Brain microvascular endothelial cell (primary cell): ENCODE measurements at regions not wholly inside any gene's neighbourhood (a gene's known extent, or its start where the extent isn't known, plus 50 kb on each side); places are given as distances from the start of the nearest gene placed in this dataset.

ENCODE experiments used
- DNase-seq: peaks from one replicate; pipeline ENCODE4 v3.0.0-alpha.2; 2020
- H3K27ac ChIP-seq: fragments of 250-450 bp; sonication (Bioruptor Pico); 2 replicates; pipeline ENCODE4 v1.5.1; 2020; ENCODE audit warnings: mild to moderate bottlenecking, moderate library complexity
- H3K27me3 ChIP-seq: fragments of 250-450 bp; sonication (Bioruptor Pico); replicated peaks from 2 replicates; pipeline ENCODE4 v1.5.1; 2020; ENCODE audit warnings: mild to moderate bottlenecking
- H3K36me3 ChIP-seq: fragments of 250-450 bp; sonication (Bioruptor Pico); replicated peaks from 2 replicates; pipeline ENCODE4 v1.5.1; 2020; ENCODE audit warnings: mild to moderate bottlenecking
- H3K4me3 ChIP-seq: 2 replicates; pipeline ENCODE4 v1.5.1; 2011; ENCODE audit warnings: low read depth, mild to moderate bottlenecking, control low read depth, low read length, moderate library complexity
- in situ Hi-C: cut with HindIII; loops from 2 replicates; pipeline ENCODE4 v1.10.0; 2017; ENCODE audit warnings: low sequenced_read_pairs, low pct_ligation_motif_present
- TF ChIP-seq, protein P1 (sequence below): IDR thresholded peaks from 2 replicates; pipeline ENCODE4 v1.5.1; 2011; ENCODE audit warnings: low read depth, mild to moderate bottlenecking, moderate library complexity, low read length, control low read depth, inconsistent platforms; ENCODE audit errors: missing control alignments

DNA sequence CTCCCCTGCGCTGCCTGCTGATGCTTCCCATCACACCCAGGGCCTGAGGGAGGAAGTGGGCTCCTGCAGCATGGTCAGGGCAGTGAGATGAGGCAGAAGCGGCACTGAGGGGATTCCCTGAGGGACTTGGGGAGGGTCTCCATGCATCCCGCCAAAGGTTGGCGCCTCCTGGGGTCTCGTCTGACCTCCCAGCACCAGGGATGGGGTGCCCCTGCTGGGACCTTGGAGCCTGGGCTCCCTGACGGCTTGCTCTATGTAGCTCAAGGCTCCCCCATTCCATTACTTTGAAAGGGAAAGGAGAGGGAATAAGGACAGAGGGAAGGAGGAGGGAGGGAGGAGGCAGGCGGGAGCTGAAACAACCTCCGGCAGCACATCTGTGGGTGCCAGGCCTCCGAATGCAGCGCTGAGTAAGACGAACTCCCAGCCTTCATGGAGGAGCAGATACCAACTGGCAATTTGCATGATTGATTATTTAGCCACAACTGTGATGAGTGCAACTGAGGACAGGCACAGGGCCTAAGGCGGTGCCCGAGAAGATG is 259.3 kb downstream of the ERMARD start:
- Histone ChIP-seq H3K27ac (no peak overlapping the region), H3K27me3 (no peaks in the 10 kb centered on the region), H3K4me3 (no peak overlapping the region), H3K36me3 (no peaks in the 10 kb centered on the region)
- in situ Hi-C loops = no loop called here
- TF ChIP-seq, protein P1, sequence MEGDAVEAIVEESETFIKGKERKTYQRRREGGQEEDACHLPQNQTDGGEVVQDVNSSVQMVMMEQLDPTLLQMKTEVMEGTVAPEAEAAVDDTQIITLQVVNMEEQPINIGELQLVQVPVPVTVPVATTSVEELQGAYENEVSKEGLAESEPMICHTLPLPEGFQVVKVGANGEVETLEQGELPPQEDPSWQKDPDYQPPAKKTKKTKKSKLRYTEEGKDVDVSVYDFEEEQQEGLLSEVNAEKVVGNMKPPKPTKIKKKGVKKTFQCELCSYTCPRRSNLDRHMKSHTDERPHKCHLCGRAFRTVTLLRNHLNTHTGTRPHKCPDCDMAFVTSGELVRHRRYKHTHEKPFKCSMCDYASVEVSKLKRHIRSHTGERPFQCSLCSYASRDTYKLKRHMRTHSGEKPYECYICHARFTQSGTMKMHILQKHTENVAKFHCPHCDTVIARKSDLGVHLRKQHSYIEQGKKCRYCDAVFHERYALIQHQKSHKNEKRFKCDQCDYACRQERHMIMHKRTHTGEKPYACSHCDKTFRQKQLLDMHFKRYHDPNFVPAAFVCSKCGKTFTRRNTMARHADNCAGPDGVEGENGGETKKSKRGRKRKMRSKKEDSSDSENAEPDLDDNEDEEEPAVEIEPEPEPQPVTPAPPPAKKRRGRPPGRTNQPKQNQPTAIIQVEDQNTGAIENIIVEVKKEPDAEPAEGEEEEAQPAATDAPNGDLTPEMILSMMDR = no peak
- no peak for DNase-seq

DNA sequence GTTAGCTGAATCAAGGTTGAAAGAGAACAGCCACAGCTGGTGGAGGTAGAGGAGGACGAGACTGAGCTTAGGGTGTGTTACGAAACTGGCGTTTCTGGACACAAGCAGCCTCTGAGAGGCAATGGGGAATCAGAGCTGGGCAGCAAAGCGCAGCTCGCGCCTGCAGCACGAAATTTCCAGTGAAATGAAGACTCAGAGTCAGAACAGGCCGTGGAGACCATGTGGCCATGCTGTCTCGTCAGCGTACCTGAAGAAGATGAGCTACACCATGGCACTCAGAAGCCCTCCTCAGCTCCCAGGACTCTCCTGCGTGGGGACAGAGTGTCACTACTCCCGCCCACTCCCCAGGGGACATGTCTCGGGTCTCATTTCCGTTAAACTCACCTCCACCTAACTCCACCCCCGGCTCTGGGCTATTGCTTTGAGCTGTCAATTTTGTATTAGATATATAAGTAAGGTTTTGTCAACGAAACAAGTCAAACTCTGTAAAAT is 256.9 kb downstream of the ERMARD start:
- Histone ChIP-seq H3K27me3 (no peaks in the 10 kb centered on the region), H3K4me3 (no peak overlapping the region), H3K27ac (no peak overlapping the region), H3K36me3 (no peaks in the 10 kb centered on the region)
- TF ChIP-seq, protein P1 = no peak
- in situ Hi-C loops = no loop called here
- no peak for DNase-seq

DNA sequence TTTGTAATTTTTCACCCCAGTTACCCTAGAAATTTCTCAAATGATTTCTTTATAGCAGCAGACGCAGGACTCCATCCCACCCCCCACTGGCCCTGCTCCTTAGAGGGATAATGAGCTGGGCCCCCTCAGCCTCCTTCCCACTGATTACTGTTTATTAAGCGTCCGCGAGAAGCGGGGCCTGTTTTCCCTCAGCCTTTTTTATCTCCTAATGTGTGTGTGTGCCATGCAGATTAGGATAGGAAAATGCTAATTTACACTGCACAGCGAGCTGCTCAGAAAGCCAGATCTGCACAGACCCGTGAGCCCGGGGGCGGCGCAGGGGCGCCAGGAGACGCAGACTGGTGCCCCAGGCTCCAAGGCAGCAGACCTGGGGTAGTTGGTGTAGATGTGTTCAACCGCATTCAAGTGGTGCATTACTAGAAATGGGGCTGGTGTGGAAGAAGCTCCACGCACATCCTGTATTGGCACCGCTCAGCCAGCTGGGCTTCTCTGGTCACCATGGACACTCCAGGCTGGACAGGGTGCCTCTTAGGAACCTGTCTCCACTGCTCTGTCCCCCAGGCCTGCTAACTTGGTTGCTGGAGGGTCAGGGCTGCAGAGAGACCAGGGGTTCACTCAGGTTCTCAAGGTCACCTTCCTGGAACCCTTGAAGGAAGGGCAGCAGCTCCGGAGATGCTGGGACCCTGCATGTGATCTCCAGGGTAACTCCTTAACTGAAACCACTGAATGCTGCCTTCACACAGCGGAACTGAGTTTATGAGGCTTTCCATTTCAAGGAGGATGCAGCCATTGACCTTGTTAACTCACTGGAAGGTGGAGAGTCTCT is 256.3 kb downstream of the ERMARD start:
- no peak overlapping the region for H3K27ac ChIP-seq
- in situ Hi-C loops = no loop called here
- no peaks in the 10 kb centered on the region for H3K27me3 ChIP-seq

DNA sequence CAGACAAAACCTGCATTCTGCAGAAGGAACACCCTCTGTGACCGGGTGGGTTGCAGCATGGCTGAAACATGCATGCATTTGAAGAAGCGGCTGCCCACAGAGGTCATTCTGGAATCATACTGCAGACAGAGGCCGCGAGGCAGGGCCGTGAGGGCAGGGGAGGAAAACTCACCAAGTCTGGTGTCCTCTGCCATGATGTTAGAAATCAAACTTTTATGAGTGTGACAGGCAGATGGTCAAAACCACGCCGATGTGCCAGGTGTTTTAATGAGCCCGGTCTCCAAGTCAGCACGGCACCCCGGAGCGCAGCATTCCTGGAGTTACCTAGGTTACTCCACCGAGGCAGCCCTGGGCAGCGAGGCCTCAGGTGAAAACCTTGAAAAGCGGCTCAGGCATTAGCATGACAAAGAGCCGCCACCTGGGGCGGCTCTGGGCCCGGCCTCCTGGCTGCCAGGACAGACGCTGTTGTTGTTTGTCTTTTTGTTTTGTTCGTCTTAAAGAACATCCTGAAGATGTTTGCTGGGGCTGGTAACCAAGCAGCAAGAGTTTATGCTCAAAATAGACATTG is 255.6 kb downstream of the ERMARD start:
- no peaks in the 10 kb centered on the region for H3K27me3 ChIP-seq
- TF ChIP-seq, protein P1 = no peak
- H3K4me3 ChIP-seq = no peak overlapping the region
- no peak overlapping the region for H3K27ac ChIP-seq
- H3K36me3 ChIP-seq = no peaks in the 10 kb centered on the region
- DNase-seq = no peak
- in situ Hi-C loops = no loop called here

More for the DNA sequence above, 256.3 kb downstream of the ERMARD start:
- no peaks in the 10 kb centered on the region for H3K36me3 ChIP-seq
- TF ChIP-seq, protein P1 = no peak
- no peak overlapping the region for H3K4me3 ChIP-seq
- DNase-seq = no peak

DNA sequence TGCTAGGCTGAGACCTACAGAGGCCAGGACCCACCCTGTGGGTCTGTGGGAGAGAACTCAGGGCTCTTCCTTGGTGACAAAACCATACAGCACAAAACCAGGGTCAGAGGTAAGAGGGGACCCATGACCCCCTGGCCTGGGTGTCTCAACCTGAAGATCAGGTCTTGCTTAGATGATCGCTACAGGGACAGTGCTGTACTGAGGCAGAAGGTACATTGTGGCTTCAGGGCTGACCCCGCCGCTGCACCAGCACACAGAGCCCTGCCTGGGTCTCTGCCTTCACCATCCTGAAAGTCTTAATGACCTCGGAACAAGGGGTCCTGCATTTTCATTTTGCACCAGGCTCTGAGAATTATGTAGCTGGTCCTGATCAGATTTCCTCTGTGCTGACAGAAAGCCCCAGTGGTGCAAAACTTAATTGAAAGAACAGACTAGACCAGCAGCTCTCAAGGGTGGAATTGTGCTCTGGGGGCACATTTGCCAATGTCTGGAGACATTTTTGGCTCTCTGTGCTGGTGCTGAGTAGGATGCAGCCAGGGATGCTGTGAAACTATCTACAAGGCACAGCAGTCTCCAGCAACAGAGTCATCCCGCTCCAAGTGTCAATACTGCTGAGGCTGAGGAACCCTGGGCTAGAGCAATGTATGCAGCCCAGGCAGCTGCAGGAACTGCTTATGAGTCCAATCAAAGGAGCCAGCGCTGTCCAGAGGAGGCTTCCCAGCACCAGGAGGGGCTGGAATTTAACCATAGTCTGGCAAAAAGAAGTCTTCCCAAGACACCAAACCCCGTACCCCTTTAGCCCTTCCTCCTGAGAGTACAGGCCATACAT is 254.9 kb downstream of the ERMARD start:
- no peak for DNase-seq
- TF ChIP-seq, protein P1 = no peak
- in situ Hi-C loops = no loop called here
- H3K27ac ChIP-seq = no peak overlapping the region
- H3K36me3 ChIP-seq = no peaks in the 10 kb centered on the region
- no peak overlapping the region for H3K4me3 ChIP-seq
- no peaks in the 10 kb centered on the region for H3K27me3 ChIP-seq
